ENCODE measurements at regions not wholly inside any gene's neighbourhood (a gene's known extent, or its start where the extent isn't known, plus 50 kb on each side); places are given as distances from the start of the nearest gene placed in this dataset.

GRCh38 chr12:58143498-58143995 is 202.2 kb downstream of the ATP23 start:
- Histone ChIP-seq H3K14ac (replicated peaks; ENCODE audit: low read depth, low read length) (no peak overlapping the region), H3K9me1 (ENCODE audit: insufficient read depth, low read length) (no peaks in the 10 kb centered on the region), H3K4me2 (ENCODE audit: low read depth, low read length) (no peak overlapping the region), H4K5ac (ENCODE audit: low read depth, low read length) (no peak overlapping the region), H4K8ac (ENCODE audit: low read depth in 2 of 2, low read length in 2 of 2) (no peak overlapping the region), H2AK9ac (replicated peaks; ENCODE audit: low read depth, low read length, poor library complexity) (no peak overlapping the region), H2BK15ac (ENCODE audit: low read depth, low read length) (no peak overlapping the region), H3K79me1 (ENCODE audit: low read depth in 1 of 2, low read length in 2 of 2) (no peaks in the 10 kb centered on the region), H3K18ac (ENCODE audit: low read depth, low read length) (no peak overlapping the region), H3K4me3 (ENCODE audit: insufficient read depth, low read depth, low read length) (no peak overlapping the region), H2AFZ (replicated peaks; ENCODE audit: low read length, poor library complexity) (no peak overlapping the region), H3K27ac (ENCODE audit: insufficient read depth, low read length) (no peak overlapping the region), H3K4me1 (ENCODE audit: control insufficient read depth, insufficient read depth, low read length) (no peaks in the 10 kb centered on the region), H3K36me3 (ENCODE audit: control insufficient read depth, insufficient read depth, low read length) (no peaks in the 10 kb centered on the region), H2BK20ac (ENCODE audit: low read depth, low read length) (no peak overlapping the region), H3K9ac (ENCODE audit: low read depth, low read length) (no peak overlapping the region), H2BK5ac (ENCODE audit: low read depth, low read length, poor library complexity, severe bottlenecking) (no peak overlapping the region), H3K56ac (ENCODE audit: extremely low read depth, insufficient read depth, low read length) (no peak overlapping the region), H2BK120ac (ENCODE audit: low read depth, low read length) (no peak overlapping the region), H2AK5ac (ENCODE audit: low read depth, low read length) (no peak overlapping the region), H4K91ac (ENCODE audit: insufficient read depth, low read depth, low read length) (no peak overlapping the region), H3K4ac (ENCODE audit: low read depth, low read length) (no peak overlapping the region), H3K27me3 (ENCODE audit: control insufficient read depth, insufficient read depth, low read length) (no peaks in the 10 kb centered on the region), H3K9me3 (ENCODE audit: control insufficient read depth, insufficient read depth, low read length) (no peaks in the 10 kb centered on the region), H4K20me1 (ENCODE audit: insufficient read depth, low read length) (no peaks in the 10 kb centered on the region), H3K23ac (ENCODE audit: low read depth, low read length) (no peak overlapping the region)
- BruUV-seq (replicated peaks): no TSS peak
- dilution Hi-C loops (cut with HindIII; ENCODE audit: low sequenced_read_pairs, unreplicated experiment): no loop called here
- intact Hi-C loops (cut with micrococcal nuclease): no loop called here
- in situ Hi-C loops (cut with MboI; ENCODE audit: low sequenced_read_pairs): no loop called here
- no peak for TF ChIP-seq RFX5 (IDR thresholded peaks at IDR 0.05; ENCODE audit: low read depth, low read length)
- TF ChIP-seq CEBPB (IDR thresholded peaks at IDR 0.05; ENCODE audit: low read depth, low read length): no peak
- no peak for TF ChIP-seq MAFK (IDR thresholded peaks at IDR 0.05; ENCODE audit: low read depth, low read length)
- TF ChIP-seq ELK1 (IDR thresholded peaks at IDR 0.05; ENCODE audit: borderline replicate concordance, low read depth, low read length): no peak
- TF ChIP-seq NFE2L2 (IDR thresholded peaks at IDR 0.05; ENCODE audit: low read depth, low read length): no peak
- no peak for TF ChIP-seq USF2 (IDR thresholded peaks at IDR 0.05; ENCODE audit: low read depth, low read length)
- TF ChIP-seq CTCF (conservative IDR thresholded peaks at IDR 0.05; ENCODE audit: low read depth, low read length): no peak
- no peak for TF ChIP-seq RAD21 (IDR thresholded peaks at IDR 0.05; ENCODE audit: low read length)
- no peak for TF ChIP-seq RCOR1 (IDR thresholded peaks at IDR 0.05; ENCODE audit: insufficient replicate concordance, low read length)
- TF ChIP-seq BHLHE40 (IDR thresholded peaks at IDR 0.05; ENCODE audit: low read depth, low read length): no peak
- ATAC-seq (ENCODE audit: low read depth): no peak
- DNase-seq: no peak
- POLR2A ChIA-PET (ENCODE audit: unreplicated experiment): no interaction called here
- 70% methylated on average over 3 of the region's 6 CpGs; no CpG with 5 or more reads in 1 of the 2 experiments for WGBS, 2 experiments (ENCODE audit: extremely low coverage in 2 of 2, insufficient read length in 1 of 2)
- CTCF ChIA-PET: no interaction called here
